ENCODE measurements at regions not wholly inside any gene's neighbourhood (a gene's known extent, or its start where the extent isn't known, plus 50 kb on each side); places are given as distances from the start of the nearest gene placed in this dataset.

GRCh38 chr1:208456487-208456886, 212.3 kb upstream of the PLXNA2 start:
- no peak for TF ChIP-seq SPI1 (IDR thresholded peaks at IDR 0.05; ENCODE audit: low read depth, low read length)
- no peak for TF ChIP-seq POLR2AphosphoS5 (IDR thresholded peaks at IDR 0.05; ENCODE audit: low read depth, low read length)
- no peak for TF ChIP-seq POLR2A (IDR thresholded peaks at IDR 0.05; ENCODE audit: low read depth, low read length)

Data from GM12891 (cell line).